ENCODE measurements at regions not wholly inside any gene's neighbourhood (a gene's known extent, or its start where the extent isn't known, plus 50 kb on each side); places are given as distances from the start of the nearest gene placed in this dataset.

DNA sequence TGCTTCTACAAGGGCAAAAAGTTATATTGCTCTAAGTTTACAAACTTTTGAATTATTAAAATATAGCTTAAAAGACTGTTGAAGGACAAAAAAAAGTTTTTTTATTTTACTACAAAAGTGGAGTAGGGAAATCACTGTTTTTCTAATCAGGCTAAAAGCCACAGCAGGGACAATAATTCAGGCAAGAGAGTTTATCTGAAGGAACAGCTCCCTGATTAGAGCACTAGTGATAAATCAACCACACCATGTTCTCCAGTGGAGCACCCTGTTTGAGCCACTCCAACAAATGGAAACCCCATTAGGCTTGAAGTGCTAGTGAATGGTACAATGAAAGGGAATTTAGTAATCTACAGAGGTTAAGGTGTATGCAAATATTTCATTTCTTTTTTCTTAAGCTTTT, 357.1 kb downstream of the SEMA3D start:
- H3K9me3 ChIP-seq: no peaks in the 10 kb centered on the region
- no peaks in the 10 kb centered on the region for H3K79me2 ChIP-seq (ENCODE audit: insufficient read depth)
- no peaks in the 10 kb centered on the region for H3K36me3 ChIP-seq (replicated peaks in 1 of 2; ENCODE audit: control insufficient read depth in 1 of 2, insufficient read depth in 2 of 2, low read length in 1 of 2)
- ChIA-PET CTCF (interaction anchor here (0.7 to 1.5 kb wide), 3 partner anchors 9 to 213 kb away, joined by 4 read pairs; no protein-coding TSS in a partner anchor), POLR2A (no interaction called here)
- no peaks in the 10 kb centered on the region for H4K20me1 ChIP-seq (ENCODE audit: insufficient read depth)
- no peaks in the 10 kb centered on the region for H3F3A ChIP-seq (replicated peaks; ENCODE audit: insufficient read depth)
- no peak overlapping the region for H3K9ac ChIP-seq
- TF ChIP-seq RFX5 (IDR thresholded peaks at IDR 0.05; ENCODE audit: low read length) (no peak), TEAD4 (IDR thresholded peaks at IDR 0.05; ENCODE audit: borderline replicate concordance, insufficient read depth) (no peak), EZH2phosphoT487 (IDR thresholded peaks at IDR 0.05; ENCODE audit: borderline replicate concordance, low read depth) (no peak), MXI1 (IDR thresholded peaks at IDR 0.05; ENCODE audit: low read depth, low read length) (no peak)
- TF ChIP-seq, protein P1, sequence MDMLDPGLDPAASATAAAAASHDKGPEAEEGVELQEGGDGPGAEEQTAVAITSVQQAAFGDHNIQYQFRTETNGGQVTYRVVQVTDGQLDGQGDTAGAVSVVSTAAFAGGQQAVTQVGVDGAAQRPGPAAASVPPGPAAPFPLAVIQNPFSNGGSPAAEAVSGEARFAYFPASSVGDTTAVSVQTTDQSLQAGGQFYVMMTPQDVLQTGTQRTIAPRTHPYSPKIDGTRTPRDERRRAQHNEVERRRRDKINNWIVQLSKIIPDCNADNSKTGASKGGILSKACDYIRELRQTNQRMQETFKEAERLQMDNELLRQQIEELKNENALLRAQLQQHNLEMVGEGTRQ (IDR thresholded peaks at IDR 0.05; ENCODE audit: borderline replicate concordance, low read depth, low read length): no peak
- TF ChIP-seq, protein P2, sequence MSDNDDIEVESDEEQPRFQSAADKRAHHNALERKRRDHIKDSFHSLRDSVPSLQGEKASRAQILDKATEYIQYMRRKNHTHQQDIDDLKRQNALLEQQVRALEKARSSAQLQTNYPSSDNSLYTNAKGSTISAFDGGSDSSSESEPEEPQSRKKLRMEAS (IDR thresholded peaks at IDR 0.05; ENCODE audit: low read depth): no peak
- no peak overlapping the region for H2AFZ ChIP-seq (ENCODE audit: low read depth)
- DNase-seq: no peak
- H3K4me1 ChIP-seq (ENCODE audit: control insufficient read depth in 1 of 2, insufficient read depth in 2 of 2, low read depth in 1 of 2, low read length in 1 of 2): no peaks in the 10 kb centered on the region
- no peak overlapping the region for H3K27ac ChIP-seq (ENCODE audit: low read depth in 2 of 2, low read length in 1 of 2)
- no peaks in the 10 kb centered on the region for H3K27me3 ChIP-seq (ENCODE audit: insufficient read depth)
- no peaks in the 10 kb centered on the region for H3K9me2 ChIP-seq
- H3K4me3 ChIP-seq (ENCODE audit: low read depth in 2 of 2, low read length in 1 of 2): no peak overlapping the region
- no peak overlapping the region for H3K4me2 ChIP-seq

DNA sequence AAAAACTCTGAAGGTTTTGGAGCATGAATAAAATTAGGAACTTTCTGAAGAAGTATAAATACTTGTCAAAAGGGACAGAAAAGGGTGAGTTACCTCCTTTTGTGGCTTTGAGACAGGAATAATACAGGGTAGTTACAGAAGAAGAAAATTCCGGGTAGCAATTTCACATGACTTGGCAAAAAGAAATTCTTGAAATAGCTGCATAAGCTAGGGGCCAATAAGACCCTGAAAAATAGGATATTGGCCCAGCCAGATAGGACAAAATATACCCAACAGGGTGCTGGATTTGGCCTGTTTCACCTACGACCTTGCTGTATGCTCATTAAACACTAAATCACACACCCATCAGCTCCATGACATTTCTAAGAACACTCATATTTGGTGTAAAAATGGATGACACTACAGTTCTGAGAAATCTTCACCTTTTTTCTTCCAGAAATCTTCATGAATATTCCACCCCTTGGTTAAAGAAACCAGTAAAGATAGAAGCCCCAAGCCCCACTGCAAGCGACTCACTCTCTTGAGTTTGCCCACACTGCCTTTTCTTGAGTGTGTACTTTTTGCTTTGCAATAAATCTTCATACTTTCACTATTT, 362.7 kb downstream of the SEMA3D start:
- WGBS (ENCODE audit: low lambda C conversion rate): 61% methylated on average over 3 of the region's 3 CpGs
- Histone ChIP-seq H3K36me3 (replicated peaks in 1 of 2; ENCODE audit: control insufficient read depth in 1 of 2, insufficient read depth in 2 of 2, low read length in 1 of 2) (no peaks in the 10 kb centered on the region), H3K4me3 (ENCODE audit: low read depth in 2 of 2, low read length in 1 of 2) (no peak overlapping the region), H3K27me3 (ENCODE audit: insufficient read depth) (no peaks in the 10 kb centered on the region), H3F3A (replicated peaks; ENCODE audit: insufficient read depth) (no peaks in the 10 kb centered on the region), H3K9me3 (no peaks in the 10 kb centered on the region), H3K4me1 (ENCODE audit: control insufficient read depth in 1 of 2, insufficient read depth in 2 of 2, low read depth in 1 of 2, low read length in 1 of 2) (no peaks in the 10 kb centered on the region), H3K27ac (ENCODE audit: low read depth in 2 of 2, low read length in 1 of 2) (no peak overlapping the region), H3K79me2 (ENCODE audit: insufficient read depth) (no peaks in the 10 kb centered on the region), H4K20me1 (ENCODE audit: insufficient read depth) (no peaks in the 10 kb centered on the region), H2AFZ (ENCODE audit: low read depth) (peak overlapping the region; percentile 17; the same call in 1 of the 2 replicates), H3K9me2 (no peaks in the 10 kb centered on the region), H3K9ac (no peak overlapping the region), H3K4me2 (no peak overlapping the region)
- ChIA-PET CTCF (interaction anchor here (0.8 to 1.5 kb wide), 2 partner anchors 18 kb away, joined by 3 to 4 read pairs; no protein-coding TSS in a partner anchor), POLR2A (no interaction called here)
- no peak for DNase-seq
- TF ChIP-seq RAD21 (IDR thresholded peaks at IDR 0.05; ENCODE audit: low read length): no peak

DNA sequence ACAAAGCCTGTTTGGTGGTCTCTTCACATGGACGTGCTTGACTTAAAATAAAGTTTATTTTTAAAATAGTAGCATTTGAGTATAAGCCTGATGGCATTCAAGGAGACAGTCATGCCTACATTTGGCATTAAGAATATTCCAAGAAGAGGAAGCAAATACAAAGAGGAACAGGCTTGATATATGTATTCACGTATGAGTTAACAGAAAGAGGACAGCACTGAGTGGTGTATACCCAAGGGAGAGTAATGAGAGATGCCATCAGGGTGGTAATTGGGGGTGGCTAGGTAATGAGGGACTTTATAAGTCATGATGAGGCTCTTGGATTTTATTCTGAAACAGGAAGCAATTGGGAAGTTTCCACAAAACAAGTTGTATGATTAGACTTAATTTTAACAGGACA, 363.3 kb downstream of the SEMA3D start:
- TF ChIP-seq, protein P3, sequence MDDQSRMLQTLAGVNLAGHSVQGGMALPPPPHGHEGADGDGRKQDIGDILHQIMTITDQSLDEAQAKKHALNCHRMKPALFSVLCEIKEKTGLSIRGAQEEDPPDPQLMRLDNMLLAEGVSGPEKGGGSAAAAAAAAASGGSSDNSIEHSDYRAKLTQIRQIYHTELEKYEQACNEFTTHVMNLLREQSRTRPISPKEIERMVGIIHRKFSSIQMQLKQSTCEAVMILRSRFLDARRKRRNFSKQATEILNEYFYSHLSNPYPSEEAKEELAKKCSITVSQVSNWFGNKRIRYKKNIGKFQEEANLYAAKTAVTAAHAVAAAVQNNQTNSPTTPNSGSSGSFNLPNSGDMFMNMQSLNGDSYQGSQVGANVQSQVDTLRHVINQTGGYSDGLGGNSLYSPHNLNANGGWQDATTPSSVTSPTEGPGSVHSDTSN (IDR thresholded peaks at IDR 0.05): no peak
- no peak for TF ChIP-seq TCF12 (IDR thresholded peaks at IDR 0.05)
- ChIA-PET CTCF (interaction anchor here (1.5 kb wide), 1 partner anchor 18 kb away, joined by 4 read pairs; no protein-coding TSS in a partner anchor), POLR2A (no interaction called here)
- Histone ChIP-seq H3K4me3 (ENCODE audit: low read depth in 2 of 2, low read length in 1 of 2) (no peak overlapping the region), H3F3A (replicated peaks; ENCODE audit: insufficient read depth) (no peaks in the 10 kb centered on the region), H3K9me3 (no peaks in the 10 kb centered on the region), H3K27ac (ENCODE audit: low read depth in 2 of 2, low read length in 1 of 2) (no peak overlapping the region), H3K27me3 (ENCODE audit: insufficient read depth) (no peaks in the 10 kb centered on the region), H3K4me1 (ENCODE audit: control insufficient read depth in 1 of 2, insufficient read depth in 2 of 2, low read depth in 1 of 2, low read length in 1 of 2) (no peaks in the 10 kb centered on the region; a peak in 1 of 4 replicates), H3K9me2 (no peaks in the 10 kb centered on the region), H2AFZ (ENCODE audit: low read depth) (no peak overlapping the region), H3K79me2 (ENCODE audit: insufficient read depth) (no peaks in the 10 kb centered on the region), H3K9ac (no peak overlapping the region), H3K4me2 (no peak overlapping the region), H4K20me1 (ENCODE audit: insufficient read depth) (no peaks in the 10 kb centered on the region), H3K36me3 (replicated peaks in 1 of 2; ENCODE audit: control insufficient read depth in 1 of 2, insufficient read depth in 2 of 2, low read length in 1 of 2) (no peaks in the 10 kb centered on the region)
- no peak for DNase-seq
- 52% methylated on average over 2 of the region's 2 CpGs for WGBS (ENCODE audit: low lambda C conversion rate)
